Testis (tissue), 2 donors: ENCODE measurements at regions not wholly inside any gene's neighbourhood (a gene's known extent, or its start where the extent isn't known, plus 50 kb on each side); places are given as distances from the start of the nearest gene placed in this dataset.

Source experiments
- CTCF ChIP-seq, 3 experiments: fragments of 450-650 bp in 2 of 3; fragments of 200-600 bp in 1 of 3; sonication (generic) in 1 of 3; IDR thresholded peaks; one replicate each; pipeline ENCODE4 v1.5.1; 2016 to 2019; ENCODE audit warnings: antibody characterized with exemption in 3 of 3, mild to moderate bottlenecking in 2 of 3, moderate library complexity in 1 of 3
- POLR2A ChIP-seq: fragments of 450-650 bp; IDR thresholded peaks from one replicate; pipeline ENCODE4 v1.6.1; 2017; ENCODE audit warnings: antibody characterized with exemption, mild to moderate bottlenecking, moderate library complexity

GRCh38 chr5:37975531-37975930 is 135.7 kb upstream of the GDNF start:
- no peak for TF ChIP-seq CTCF (IDR thresholded peaks at IDR 0.05)
- no peak for TF ChIP-seq POLR2A
